Activated CD8-positive, alpha-beta memory T cell treated with anti-CD3 and anti-CD28 coated beads for 1 hour (primary cell): ENCODE measurements at regions not wholly inside any gene's neighbourhood (a gene's known extent, or its start where the extent isn't known, plus 50 kb on each side); places are given as distances from the start of the nearest gene placed in this dataset.
"Not testable (repeated sequence)": the region's sequence is repeated elsewhere in the genome, so short reads cannot be mapped to it uniquely, and the experiment has no call there.

Source experiments
- DNase-seq, 2 donors: peaks; one replicate each; pipeline ENCODE4 v3.0.0-alpha.2; 2020; ENCODE audit warnings: low read depth in 1 of 2; ENCODE audit errors: extremely low read depth in 1 of 2

DNA sequence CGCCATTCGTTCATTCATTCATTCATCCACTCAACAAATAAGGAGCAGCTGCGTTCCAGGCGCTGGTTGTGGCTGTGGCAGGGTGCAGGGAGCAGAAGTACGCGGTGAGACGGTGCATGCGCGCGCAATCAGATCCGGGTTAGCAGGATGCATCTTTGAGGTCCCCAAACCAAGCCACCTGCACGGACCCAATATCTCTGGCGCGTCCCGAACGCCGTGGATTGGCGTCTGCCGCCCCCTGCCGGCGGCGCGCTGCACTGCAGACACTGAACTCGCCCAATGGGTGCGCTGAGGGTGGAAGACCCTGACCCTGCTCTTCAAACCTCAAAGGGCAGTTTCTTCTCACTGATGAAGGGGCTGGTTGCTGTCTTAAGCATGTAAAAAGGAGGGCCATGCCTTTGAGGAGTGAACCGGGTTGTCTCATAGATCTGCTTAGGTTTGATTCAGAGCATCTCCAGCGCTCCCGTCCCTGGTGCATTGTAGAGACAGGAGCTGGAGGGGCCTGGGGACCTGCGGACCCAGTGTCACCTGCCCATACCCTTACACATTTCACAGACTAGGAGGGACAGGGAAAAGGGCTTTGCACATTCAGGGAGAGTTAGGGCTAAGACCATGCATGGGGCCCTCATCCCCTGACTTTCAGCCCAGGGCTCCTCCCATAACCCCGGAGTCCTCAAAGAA, 102.5 kb downstream of the RAMP3 start:
- DNase-seq, result peak; percentile 6 to 49

DNA sequence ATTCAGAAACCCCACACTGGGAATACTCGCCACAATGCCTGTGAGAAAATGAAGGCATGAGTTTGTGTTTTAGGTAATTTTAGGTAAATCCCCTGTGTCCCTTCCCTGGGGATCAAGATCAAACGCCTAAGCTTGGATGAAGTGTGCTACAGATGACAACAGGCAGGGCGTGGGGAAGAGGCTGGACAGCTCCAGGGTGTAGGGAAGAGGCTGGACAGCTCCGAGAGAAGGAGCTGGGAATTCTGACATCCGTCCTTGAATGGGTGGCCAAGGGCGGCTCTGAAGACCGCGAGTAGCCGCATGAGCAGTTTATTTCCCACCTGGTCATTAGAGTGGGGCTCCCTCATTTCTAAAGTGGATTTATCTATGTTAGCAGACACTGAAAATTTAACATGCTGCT, 109.7 kb downstream of the RAMP3 start:
- no peak for DNase-seq

DNA sequence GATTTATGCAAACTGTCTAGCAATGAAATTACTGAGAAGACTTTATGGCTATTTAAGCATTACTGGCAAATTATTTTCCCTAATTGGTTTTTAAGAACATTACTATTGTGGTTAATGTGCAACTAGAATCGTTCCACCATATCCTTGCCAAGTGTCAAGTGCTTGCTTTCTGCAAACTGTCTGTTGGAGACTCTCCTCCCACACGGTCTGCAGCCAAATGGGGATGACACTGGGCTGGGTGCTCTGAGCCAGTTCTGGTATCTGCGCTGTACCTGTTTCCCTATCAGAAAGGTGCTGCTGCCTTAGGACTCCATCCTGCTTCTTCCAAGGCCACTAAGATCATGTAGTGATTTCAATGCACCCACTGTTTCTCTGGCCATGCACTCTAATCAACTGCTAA, 110.4 kb downstream of the RAMP3 start:
- no peak for DNase-seq

DNA sequence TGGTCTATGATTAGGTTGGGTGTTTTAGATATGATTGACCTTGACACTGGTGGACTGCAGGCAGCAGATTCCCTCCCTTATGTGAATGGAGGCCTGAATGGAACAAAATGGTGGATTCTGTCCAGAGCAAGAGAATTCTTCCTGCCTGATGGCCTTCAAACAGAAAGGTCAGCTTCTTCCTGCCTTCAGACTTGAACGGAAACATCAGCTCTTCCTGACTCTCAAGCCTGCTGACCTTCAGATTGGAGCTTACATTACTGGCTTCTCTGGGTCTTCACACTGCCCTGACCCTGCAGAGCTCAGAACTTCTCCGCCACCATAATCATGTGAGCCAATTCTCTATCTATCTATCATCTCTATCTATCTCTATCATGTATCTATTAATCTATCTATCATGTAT, 111.6 kb downstream of the RAMP3 start:
- DNase-seq, result no peak

DNA sequence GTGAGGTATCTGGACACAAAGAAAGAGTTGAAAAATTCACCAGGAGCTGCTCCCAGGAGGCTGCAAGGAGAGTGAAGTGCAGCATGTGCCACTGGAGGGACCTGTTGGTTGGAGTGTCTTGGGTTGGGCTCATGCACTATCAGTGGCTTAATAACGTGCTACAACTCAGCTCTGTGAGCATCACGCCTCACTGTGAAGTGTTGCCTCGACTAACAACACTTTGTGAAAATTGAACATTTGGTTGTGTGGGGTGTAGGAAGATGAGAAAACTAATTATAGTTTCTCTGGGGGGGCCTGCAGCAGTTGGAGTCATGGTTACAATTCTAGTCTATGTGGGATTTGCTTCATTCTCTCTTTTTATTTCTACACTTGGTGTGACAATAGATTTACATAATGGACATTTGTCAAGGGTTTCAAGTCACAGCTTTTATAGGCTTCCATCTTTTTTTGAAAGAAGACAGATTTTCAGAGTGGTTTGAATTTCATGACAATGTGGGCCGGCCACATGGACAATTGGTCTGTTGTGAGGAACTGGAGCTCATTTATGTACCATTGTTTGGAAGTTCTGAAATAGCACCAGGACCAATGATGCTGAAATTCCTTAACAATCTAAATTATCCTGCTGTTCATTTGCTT, 121.3 kb downstream of the RAMP3 start:
- no peak for DNase-seq

DNA sequence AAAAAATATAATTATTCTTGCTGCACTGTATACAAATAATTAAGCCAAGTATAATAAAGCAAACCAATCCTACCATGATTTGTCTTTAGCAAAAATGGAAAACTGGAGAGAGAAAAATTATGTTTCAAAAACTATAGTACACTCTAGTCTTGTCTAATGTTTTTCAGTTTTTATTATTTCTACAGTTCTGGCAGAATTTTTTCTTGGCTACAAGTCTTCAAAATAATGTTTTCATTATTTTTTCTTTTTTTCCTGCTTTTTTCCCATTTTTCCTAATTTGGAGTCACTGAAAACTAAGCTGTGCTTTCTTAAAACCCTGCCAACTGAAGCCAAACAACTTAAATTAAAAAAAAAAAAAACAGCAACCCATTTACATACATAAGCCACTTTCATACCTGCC, 132.0 kb downstream of the RAMP3 start:
- DNase-seq, result not testable (repeated sequence)

DNA sequence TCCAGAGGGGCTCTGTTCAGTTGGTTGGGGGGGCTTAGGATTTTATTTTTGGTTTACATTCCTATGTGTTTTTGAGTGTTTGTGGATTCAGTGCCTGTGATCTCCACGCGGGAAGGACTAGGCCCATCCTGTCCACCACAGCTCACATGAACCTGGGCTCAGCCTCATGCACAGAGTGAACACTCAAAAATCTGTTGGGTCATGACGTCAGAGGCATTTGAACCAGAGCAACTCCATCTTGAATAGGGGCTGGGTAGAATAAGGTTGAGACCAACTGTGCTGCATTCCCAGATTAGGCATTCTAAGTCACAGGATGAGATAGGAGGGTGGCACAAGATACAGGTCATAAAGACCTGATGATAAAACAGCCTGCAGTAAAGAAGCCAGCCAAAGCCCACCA, 133.3 kb downstream of the RAMP3 start:
- DNase-seq, result no peak

DNA sequence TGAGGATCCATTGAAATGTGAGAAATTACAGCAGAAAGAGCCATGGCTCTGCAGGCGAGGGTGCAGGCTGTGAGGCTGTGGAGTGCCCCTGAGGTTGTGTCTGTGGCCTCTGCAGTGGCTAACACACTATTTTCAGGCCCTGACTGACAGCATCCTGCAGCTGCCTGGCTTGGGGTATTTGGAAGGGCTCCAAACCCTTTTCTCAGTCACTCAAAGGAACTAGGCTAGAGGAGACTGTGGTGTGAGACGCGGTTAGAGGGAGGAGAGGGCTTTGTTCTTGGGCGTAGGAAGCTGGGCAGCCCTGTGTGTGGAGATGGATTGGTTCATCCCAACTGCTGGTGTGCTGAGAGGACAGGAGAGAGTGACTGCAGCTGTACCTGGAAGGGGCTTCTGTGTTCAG, 134.9 kb downstream of the RAMP3 start:
- DNase-seq, result no peak

DNA sequence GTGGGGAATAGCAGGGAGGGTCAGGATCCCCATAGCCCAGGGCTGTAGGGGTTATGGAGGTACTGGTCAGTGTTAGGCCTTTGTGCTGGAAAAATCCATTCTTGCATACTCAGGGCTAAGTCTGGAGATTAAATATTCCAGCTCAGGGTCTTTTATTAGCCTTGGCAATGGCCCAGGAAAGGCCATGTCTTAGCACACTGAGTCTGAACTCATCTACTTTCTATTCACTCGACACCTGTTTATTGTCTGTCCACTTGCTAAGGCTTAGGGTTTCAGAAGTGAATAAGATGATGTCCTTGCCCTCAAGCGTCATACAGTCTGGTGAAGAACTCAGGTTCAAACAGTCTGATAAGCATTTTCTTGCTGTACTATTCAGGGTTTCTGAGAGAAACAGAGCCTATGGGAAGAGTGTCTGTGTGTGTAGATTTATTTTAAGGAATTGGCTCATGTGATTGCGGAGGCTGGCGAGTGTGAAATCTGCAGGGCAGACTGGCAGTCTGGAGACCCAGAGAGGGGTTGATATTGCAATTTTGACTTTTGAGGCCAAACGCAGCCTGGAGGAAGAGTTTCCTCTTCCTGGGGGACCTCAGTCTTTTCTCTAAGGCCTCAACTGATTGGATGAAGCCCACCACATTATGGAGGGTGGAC, 135.8 kb downstream of the RAMP3 start:
- no peak for DNase-seq

DNA sequence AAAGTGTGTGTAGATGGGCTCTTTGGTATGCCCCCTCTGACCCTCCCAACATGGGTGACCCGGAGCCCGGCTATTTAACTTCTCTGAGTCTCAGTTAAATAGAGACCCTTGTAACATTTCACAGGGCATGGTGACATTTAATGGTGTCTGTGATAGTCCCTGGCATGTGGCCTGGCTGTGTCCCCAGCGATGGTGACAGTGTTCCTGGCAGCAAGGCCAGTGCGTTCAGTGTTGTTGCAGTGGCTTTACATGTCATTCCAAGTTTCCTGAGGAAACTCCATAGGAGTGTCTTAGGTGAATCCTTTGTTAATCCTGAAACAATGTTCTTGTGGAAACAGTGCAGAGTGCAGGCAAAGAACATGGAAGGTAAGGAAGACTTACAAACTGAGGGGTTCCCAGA, 137.0 kb downstream of the RAMP3 start:
- no peak for DNase-seq

DNA sequence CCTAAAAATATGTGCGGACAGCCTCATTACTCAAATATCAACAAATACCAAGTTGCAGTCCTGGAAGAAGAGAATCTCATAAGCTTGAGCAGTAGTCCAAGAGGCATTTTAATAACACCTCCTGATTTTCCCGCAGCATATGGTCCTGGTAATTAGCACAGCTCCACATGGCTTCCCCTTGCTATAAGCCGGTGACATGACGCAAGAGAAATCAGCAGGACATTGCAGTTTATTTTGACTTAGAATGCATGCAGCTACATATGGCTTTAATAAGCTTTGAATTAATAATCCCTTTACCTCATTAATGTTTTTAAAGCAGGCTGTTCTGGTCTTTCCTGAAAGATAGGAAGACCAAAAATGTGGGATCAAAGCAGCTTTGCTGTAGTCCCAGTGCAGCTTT, 137.6 kb downstream of the RAMP3 start:
- no peak for DNase-seq

DNA sequence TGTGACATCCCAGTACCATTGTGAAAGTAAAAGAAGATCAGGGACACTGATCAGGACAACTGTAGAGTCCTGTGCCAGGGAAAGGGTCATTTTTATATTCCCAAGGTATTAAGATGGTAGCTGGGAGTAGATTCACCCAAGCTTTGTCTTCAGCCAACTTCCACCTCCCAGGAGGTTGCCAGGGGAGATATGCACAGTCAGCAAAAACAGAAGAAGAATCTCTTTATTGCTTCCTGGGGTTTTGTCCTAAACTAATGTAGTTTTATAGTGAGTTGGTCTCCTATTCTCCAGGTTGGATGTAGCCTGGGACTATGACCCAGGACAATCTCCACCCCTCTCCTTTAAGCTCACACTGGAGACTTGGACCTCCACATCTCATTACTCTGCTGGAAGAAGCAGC, 139.2 kb downstream of the RAMP3 start:
- DNase-seq, result no peak

DNA sequence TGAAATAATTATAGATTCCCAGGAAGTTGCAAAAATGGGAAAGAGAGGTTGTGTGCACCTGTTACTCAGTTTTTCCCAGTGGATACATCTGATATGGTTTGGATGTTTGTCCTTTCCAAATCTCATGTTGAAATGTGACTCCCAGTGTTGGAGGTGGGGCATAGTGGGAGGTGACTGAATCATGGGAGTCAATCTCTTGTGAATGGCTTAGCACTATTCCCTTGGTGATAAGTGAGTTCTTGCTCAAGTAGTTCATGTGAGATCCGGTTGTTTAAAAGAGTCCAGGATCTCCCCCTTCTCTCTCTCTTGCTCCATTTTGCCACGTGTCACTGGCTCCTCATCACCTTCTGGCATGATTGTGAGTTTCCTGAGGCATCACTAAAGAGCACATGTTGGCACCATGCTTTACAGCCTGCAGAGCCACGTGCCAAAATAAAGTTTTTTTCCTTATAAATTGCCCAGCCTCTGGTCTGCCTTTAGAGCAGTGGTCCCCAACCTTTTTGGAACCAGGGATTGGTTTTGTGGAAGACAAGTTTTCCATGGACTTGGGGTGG, 149.2 kb downstream of the RAMP3 start:
- DNase-seq, result no peak

DNA sequence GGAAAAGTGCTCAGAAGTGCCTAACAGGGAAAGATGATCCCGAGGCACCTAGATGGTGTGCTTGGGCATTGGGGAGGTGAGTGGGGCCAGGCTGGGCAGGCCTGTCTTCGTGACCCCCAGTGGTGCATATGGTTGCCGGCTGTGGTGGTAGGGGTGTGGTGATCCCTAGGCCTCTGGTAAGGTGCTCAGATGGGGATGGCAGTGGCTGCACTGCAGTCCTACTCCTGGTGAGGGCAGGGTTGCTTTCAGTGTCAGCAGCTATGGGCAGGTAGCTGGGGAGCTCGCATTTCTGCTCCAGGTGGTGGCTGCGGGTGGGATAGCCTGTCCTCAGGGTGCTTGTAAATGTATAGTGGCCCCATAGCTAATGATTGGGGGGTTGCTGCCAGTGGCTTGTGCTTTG, 154.0 kb downstream of the RAMP3 start:
- DNase-seq, result no peak

DNA sequence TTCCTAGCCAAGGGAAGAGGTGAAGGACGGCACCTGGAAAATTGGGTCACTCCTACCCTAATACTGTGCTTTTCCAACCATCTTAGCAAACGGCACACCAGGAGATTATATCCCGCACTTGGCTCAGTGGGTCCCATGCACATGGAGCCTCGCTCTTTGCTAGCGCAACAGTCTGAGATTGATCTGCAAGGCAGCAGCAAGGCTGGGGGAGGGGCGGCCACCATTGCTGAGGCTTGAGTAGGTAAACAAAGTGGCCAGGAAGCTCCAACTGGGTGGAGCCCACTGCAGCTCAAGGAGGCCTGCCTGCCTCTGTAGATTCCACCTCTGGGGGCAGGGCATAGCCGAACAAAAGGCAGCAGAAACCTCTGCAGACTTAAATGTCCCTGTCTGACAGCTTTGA, 157.9 kb downstream of the RAMP3 start:
- DNase-seq, result not testable (repeated sequence)

DNA sequence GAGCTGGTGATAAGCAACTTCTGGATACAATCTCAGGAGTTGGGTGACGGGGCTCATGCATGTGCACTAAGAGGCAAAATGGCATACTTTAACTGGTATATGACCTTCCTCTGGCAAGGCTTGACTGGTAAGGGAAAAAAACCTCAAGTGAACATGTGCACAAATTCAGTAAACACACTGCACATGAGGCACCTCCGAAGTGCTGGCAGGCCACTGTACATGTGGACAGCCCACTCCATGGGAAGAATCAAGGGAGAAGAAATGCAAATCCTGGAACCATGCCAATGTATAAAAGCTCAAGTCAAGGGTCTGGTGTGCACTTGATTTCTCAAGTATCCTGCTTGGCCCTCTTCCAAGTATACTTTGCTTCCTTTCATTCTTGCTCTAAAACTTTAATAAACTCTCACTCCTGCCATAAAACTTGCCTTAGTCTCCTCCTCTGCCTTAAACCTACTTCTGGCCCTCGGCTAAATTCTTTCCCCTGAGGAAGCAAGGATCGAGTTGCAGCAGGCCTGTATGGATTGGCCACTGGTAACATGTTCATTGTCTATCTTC, 167.2 kb downstream of the RAMP3 start:
- no peak for DNase-seq

DNA sequence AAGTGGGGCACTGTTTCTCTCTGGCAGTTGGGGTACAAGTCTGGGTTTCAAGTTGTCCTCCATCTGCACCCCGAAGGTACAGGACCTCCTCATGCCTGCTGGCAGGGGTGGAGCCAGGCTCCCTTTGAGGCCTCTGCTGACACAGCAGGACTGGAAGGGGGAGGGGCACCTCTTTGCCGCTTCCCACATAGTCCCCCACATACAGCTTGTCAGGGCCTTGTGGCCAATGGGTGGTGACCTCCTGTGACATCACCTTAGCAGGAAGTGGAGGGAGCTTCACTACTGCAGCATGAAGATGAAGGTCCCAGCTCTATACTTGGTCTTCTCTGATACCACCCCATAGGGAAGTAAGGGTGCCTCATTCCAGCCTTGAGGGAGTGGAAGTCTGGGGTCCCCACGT, 167.8 kb downstream of the RAMP3 start:
- DNase-seq, result no peak

DNA sequence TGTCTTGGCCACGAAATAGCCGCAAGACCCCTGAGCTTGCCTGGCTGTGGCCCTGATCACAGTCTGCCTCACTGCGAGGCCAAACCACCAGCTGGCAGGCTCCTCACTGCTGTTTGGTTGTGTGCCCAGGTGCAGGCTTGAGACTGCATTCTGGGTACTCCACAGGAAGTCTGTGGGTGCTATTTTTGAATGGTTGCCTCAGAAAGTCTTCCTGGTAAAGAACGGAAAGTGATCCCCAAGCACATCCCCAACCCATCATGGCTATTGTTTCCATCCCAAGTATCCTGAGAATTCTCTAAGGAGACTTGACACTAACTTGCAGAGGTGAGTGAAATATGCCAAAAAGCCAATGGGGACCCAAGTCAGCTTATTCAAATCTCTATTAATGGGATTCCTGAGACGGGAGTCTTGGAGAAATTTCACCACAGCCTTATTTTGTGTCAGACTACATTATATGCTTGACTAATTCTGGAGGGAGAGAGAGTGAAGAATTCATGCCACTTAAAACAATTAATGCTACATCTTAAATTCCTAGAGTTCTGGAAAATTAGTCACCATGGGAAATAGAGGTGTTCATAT, 170.9 kb downstream of the RAMP3 start:
- DNase-seq, result no peak

DNA sequence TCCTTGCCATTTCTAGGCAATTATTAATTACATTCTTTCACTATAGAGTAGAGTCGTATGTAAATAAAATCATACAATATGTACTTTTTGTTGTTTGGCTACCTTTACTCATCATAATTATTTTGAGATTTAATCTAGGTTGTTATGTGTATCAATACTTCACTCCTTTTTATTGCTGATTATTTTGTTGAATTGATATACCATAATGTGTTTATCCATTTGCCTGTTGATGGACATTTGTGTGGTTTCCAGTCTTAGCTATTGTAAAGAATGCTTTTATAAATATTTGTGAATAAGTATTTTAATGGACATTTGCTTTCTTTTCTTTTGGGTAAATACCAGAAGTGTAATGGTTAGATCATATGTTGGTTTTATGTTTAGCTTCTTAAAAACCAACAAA, 174.0 kb downstream of the RAMP3 start:
- DNase-seq, result no peak

DNA sequence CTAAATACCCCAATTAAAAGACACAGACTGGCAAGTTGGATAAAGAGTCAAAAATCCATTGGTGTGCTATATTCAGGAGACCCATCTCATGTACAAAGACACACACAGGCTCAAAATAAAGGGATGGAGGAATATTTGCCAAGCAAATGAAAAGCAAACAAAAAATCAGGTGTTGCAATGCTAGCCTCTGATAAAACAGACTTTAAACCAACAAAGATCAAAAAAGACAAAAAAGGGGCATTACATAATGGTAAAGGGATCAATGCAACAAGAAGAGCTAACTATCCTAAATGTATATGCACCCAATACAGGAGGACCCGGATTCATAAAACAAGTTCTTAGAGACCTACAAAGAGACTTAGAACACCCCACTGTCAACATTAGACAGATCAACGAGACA, 177.4 kb downstream of the RAMP3 start:
- DNase-seq, result not testable (repeated sequence)

DNA sequence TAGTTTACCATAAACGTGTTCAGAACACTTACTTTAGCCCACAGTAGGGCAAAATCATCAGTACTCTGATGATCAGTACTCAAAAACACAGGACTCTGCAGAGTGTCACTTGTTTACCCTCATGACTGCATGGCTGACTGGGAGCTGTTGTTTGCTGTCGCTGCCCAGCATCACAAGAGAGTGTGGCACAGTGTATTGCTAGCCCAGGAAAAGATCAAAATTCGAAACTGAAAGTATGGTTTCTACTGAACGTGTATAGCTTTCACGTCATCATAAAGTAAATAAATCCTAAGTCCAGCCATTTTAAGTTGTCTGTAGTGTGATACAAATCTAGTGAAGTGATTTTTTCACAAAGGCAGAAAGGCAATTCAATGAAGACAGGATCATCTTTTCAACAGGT, 184.6 kb downstream of the RAMP3 start:
- no peak for DNase-seq
